ENCODE measurements at regions not wholly inside any gene's neighbourhood (a gene's known extent, or its start where the extent isn't known, plus 50 kb on each side); places are given as distances from the start of the nearest gene placed in this dataset.

DNA sequence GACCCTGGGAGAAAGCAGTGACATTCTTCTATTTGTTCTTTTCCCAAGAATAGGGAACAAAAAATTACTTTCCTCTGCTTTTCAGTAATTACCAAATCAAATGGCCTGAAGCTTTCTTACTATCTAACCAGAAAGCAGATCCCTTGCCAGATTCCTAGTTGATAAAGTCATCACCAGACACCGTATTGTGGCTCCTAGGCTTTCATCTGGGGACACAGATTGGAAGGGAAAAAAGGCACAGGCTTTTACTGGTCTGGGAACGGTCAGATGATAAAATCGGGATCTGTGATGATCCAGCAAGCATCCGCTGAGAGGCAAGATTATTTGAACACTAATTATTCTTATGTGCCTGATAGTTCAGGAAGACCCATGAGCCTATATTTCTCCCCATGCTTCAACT, 79.1 kb upstream of the BCL2L14 start:
- TF ChIP-seq, protein P1, sequence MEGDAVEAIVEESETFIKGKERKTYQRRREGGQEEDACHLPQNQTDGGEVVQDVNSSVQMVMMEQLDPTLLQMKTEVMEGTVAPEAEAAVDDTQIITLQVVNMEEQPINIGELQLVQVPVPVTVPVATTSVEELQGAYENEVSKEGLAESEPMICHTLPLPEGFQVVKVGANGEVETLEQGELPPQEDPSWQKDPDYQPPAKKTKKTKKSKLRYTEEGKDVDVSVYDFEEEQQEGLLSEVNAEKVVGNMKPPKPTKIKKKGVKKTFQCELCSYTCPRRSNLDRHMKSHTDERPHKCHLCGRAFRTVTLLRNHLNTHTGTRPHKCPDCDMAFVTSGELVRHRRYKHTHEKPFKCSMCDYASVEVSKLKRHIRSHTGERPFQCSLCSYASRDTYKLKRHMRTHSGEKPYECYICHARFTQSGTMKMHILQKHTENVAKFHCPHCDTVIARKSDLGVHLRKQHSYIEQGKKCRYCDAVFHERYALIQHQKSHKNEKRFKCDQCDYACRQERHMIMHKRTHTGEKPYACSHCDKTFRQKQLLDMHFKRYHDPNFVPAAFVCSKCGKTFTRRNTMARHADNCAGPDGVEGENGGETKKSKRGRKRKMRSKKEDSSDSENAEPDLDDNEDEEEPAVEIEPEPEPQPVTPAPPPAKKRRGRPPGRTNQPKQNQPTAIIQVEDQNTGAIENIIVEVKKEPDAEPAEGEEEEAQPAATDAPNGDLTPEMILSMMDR (IDR thresholded peaks at IDR 0.05) = no peak
- TF ChIP-seq POLR2A (IDR thresholded peaks at IDR 0.05) = no peak
